Fibroblast of lung (primary cell): ENCODE measurements at regions not wholly inside any gene's neighbourhood (a gene's known extent, or its start where the extent isn't known, plus 50 kb on each side); places are given as distances from the start of the nearest gene placed in this dataset.

Source experiments
- CTCF ChIP-seq, 2 donors: IDR thresholded peaks in 1 of 2; conservative IDR thresholded peaks in 1 of 2; 1 replicate in 1 of 2; 2 replicates in 1 of 2; pipeline ENCODE4 v1.5.1; 2011 to 2012; ENCODE audit warnings: low read length in 2 of 2, control low read depth in 1 of 2, inconsistent platforms in 1 of 2, low read depth in 1 of 2, mild to moderate bottlenecking in 1 of 2
- EZH2 ChIP-seq: IDR thresholded peaks from 2 replicates; pipeline ENCODE4 v1.5.1; 2012; ENCODE audit warnings: low read length, control low read depth, mild to moderate bottlenecking; ENCODE audit errors: missing control alignments

- no peak for TF ChIP-seq CTCF (conservative IDR thresholded peaks at IDR 0.05 in 1 of 2, IDR thresholded peaks at IDR 0.05 in 1 of 2; ENCODE audit: low read depth in 1 of 2, low read length in 2 of 2)
- no peak for TF ChIP-seq EZH2
These were observed 329.3 kb downstream of the BARHL2 start for GRCh38 chr1:90387805-90388204.
